Upper lobe of left lung (tissue), 4 donors: ENCODE measurements at regions not wholly inside any gene's neighbourhood (a gene's known extent, or its start where the extent isn't known, plus 50 kb on each side); places are given as distances from the start of the nearest gene placed in this dataset.

Experiments used
- POLR2A ChIP-seq, 4 donors: fragments of 450-650 bp; IDR thresholded peaks; one replicate each; pipeline ENCODE4 v1.5.1; 2016 to 2017; ENCODE audit warnings: antibody characterized with exemption in 4 of 4, mild to moderate bottlenecking in 2 of 4
- POLR2AphosphoS5 ChIP-seq, 2 donors: sonication (generic); formaldehyde crosslinking; IDR thresholded peaks; one replicate each; pipeline ENCODE4 v1.5.1; 2017; ENCODE audit warnings: antibody characterized with exemption in 2 of 2
- TF ChIP-seq, protein P1 (sequence below), 6 experiments: fragments of 450-650 bp in 4 of 6; fragments of 200-600 bp in 2 of 6; sonication (generic) in 2 of 6; IDR thresholded peaks; one replicate each; pipeline ENCODE4 v1.5.1; 2016 to 2019; ENCODE audit warnings: antibody characterized with exemption in 6 of 6

- TF ChIP-seq, protein P1, sequence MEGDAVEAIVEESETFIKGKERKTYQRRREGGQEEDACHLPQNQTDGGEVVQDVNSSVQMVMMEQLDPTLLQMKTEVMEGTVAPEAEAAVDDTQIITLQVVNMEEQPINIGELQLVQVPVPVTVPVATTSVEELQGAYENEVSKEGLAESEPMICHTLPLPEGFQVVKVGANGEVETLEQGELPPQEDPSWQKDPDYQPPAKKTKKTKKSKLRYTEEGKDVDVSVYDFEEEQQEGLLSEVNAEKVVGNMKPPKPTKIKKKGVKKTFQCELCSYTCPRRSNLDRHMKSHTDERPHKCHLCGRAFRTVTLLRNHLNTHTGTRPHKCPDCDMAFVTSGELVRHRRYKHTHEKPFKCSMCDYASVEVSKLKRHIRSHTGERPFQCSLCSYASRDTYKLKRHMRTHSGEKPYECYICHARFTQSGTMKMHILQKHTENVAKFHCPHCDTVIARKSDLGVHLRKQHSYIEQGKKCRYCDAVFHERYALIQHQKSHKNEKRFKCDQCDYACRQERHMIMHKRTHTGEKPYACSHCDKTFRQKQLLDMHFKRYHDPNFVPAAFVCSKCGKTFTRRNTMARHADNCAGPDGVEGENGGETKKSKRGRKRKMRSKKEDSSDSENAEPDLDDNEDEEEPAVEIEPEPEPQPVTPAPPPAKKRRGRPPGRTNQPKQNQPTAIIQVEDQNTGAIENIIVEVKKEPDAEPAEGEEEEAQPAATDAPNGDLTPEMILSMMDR (IDR thresholded peaks at IDR 0.05): no peak
- TF ChIP-seq POLR2A (IDR thresholded peaks at IDR 0.05): no peak
- TF ChIP-seq POLR2AphosphoS5 (IDR thresholded peaks at IDR 0.05): no peak
Observed at GRCh38 chr10:64996886-64997285, 1475.7 kb downstream of the REEP3 start.
